ENCODE measurements at regions not wholly inside any gene's neighbourhood (a gene's known extent, or its start where the extent isn't known, plus 50 kb on each side); places are given as distances from the start of the nearest gene placed in this dataset.

GRCh38 chr5:8355981-8356380 is 487.0 kb downstream of the MTRR start:
- Histone ChIP-seq H3K4me1 (ENCODE audit: insufficient read depth, low read length) (no peaks in the 10 kb centered on the region), H3K27ac (ENCODE audit: low read depth, low read length) (no peak overlapping the region), H3K36me3 (ENCODE audit: insufficient read depth, low read length) (no peaks in the 10 kb centered on the region), H3K27me3 (ENCODE audit: insufficient read depth, low read length) (no peaks in the 10 kb centered on the region), H3K9ac (ENCODE audit: low read depth, low read length) (no peak overlapping the region), H3K9me3 (ENCODE audit: insufficient read depth, low read depth, low read length) (no peaks in the 10 kb centered on the region; the same call in 1 of the 2 replicates), H3K4me3 (ENCODE audit: low read length) (no peak overlapping the region)
- WGBS, result 69% methylated on average over 1 of the region's 1 CpG

- H3K9ac ChIP-seq (ENCODE audit: low read depth, low read length), result no peak overlapping the region
- 0% methylated on average over 1 of the region's 2 CpGs for WGBS
Observed at GRCh38 chr5:8360012-8360411, 491.1 kb downstream of the MTRR start.

GRCh38 chr5:8362495-8362894 is 493.5 kb downstream of the MTRR start:
- WGBS, result 88% methylated on average over 1 of the region's 1 CpG

More at GRCh38 chr5:8360012-8360411, 491.1 kb downstream of the MTRR start:
- H3K36me3 ChIP-seq (ENCODE audit: insufficient read depth, low read length), result no peaks in the 10 kb centered on the region
- no peak overlapping the region for H3K27ac ChIP-seq (ENCODE audit: low read depth, low read length)
- H3K4me1 ChIP-seq (ENCODE audit: insufficient read depth, low read length), result no peaks in the 10 kb centered on the region
- no peak overlapping the region for H3K4me3 ChIP-seq (ENCODE audit: low read length)
- no peaks in the 10 kb centered on the region for H3K27me3 ChIP-seq (ENCODE audit: insufficient read depth, low read length)
- H3K9me3 ChIP-seq (ENCODE audit: insufficient read depth, low read depth, low read length), result no peaks in the 10 kb centered on the region

GRCh38 chr5:8363138-8363537 is 494.2 kb downstream of the MTRR start:
- 93% methylated on average over 3 of the region's 3 CpGs for WGBS
- no peaks in the 10 kb centered on the region for H3K9me3 ChIP-seq (ENCODE audit: insufficient read depth, low read depth, low read length)
- H3K36me3 ChIP-seq (ENCODE audit: insufficient read depth, low read length), result no peaks in the 10 kb centered on the region
- no peaks in the 10 kb centered on the region for H3K27me3 ChIP-seq (ENCODE audit: insufficient read depth, low read length)
- no peaks in the 10 kb centered on the region for H3K4me1 ChIP-seq (ENCODE audit: insufficient read depth, low read length)
- no peak overlapping the region for H3K27ac ChIP-seq (ENCODE audit: low read depth, low read length)
- no peak overlapping the region for H3K9ac ChIP-seq (ENCODE audit: low read depth, low read length)
- H3K4me3 ChIP-seq (ENCODE audit: low read length), result no peak overlapping the region

More at GRCh38 chr5:8362495-8362894, 493.5 kb downstream of the MTRR start:
- Histone ChIP-seq H3K27ac (ENCODE audit: low read depth, low read length) (no peak overlapping the region), H3K4me1 (ENCODE audit: insufficient read depth, low read length) (no peaks in the 10 kb centered on the region), H3K27me3 (ENCODE audit: insufficient read depth, low read length) (no peaks in the 10 kb centered on the region), H3K9ac (ENCODE audit: low read depth, low read length) (no peak overlapping the region), H3K36me3 (ENCODE audit: insufficient read depth, low read length) (no peaks in the 10 kb centered on the region), H3K4me3 (ENCODE audit: low read length) (no peak overlapping the region), H3K9me3 (ENCODE audit: insufficient read depth, low read depth, low read length) (no peaks in the 10 kb centered on the region)

GRCh38 chr5:8366266-8366665 is 497.3 kb downstream of the MTRR start:
- Histone ChIP-seq H3K9me3 (ENCODE audit: insufficient read depth, low read depth, low read length) (no peaks in the 10 kb centered on the region), H3K27ac (ENCODE audit: low read depth, low read length) (no peak overlapping the region), H3K4me1 (ENCODE audit: insufficient read depth, low read length) (no peaks in the 10 kb centered on the region), H3K36me3 (ENCODE audit: insufficient read depth, low read length) (no peaks in the 10 kb centered on the region), H3K4me3 (ENCODE audit: low read length) (no peak overlapping the region), H3K9ac (ENCODE audit: low read depth, low read length) (no peak overlapping the region), H3K27me3 (ENCODE audit: insufficient read depth, low read length) (no peaks in the 10 kb centered on the region)
- 71% methylated on average over 5 of the region's 6 CpGs for WGBS

GRCh38 chr5:8376478-8376877 is 507.5 kb downstream of the MTRR start:
- no peaks in the 10 kb centered on the region for H3K27me3 ChIP-seq (ENCODE audit: insufficient read depth, low read length)
- no peaks in the 10 kb centered on the region for H3K4me1 ChIP-seq (ENCODE audit: insufficient read depth, low read length)
- H3K27ac ChIP-seq (ENCODE audit: low read depth, low read length), result no peak overlapping the region
- no peak overlapping the region for H3K4me3 ChIP-seq (ENCODE audit: low read length)
- H3K9me3 ChIP-seq (ENCODE audit: insufficient read depth, low read depth, low read length), result no peaks in the 10 kb centered on the region
- 50% methylated on average over 2 of the region's 2 CpGs for WGBS
- no peaks in the 10 kb centered on the region for H3K36me3 ChIP-seq (ENCODE audit: insufficient read depth, low read length)
- no peak overlapping the region for H3K9ac ChIP-seq (ENCODE audit: low read depth, low read length)

- Histone ChIP-seq H3K4me3 (ENCODE audit: low read length) (no peak overlapping the region), H3K36me3 (ENCODE audit: insufficient read depth, low read length) (no peaks in the 10 kb centered on the region), H3K9ac (ENCODE audit: low read depth, low read length) (no peak overlapping the region), H3K9me3 (ENCODE audit: insufficient read depth, low read depth, low read length) (no peaks in the 10 kb centered on the region), H3K27me3 (ENCODE audit: insufficient read depth, low read length) (no peaks in the 10 kb centered on the region), H3K4me1 (ENCODE audit: insufficient read depth, low read length) (no peaks in the 10 kb centered on the region), H3K27ac (ENCODE audit: low read depth, low read length) (no peak overlapping the region)
Observed at GRCh38 chr5:8381972-8382371, 513.0 kb downstream of the MTRR start.

GRCh38 chr5:8382456-8382855 is 513.5 kb downstream of the MTRR start:
- Histone ChIP-seq H3K4me3 (ENCODE audit: low read length) (no peak overlapping the region), H3K36me3 (ENCODE audit: insufficient read depth, low read length) (no peaks in the 10 kb centered on the region), H3K9me3 (ENCODE audit: insufficient read depth, low read depth, low read length) (no peaks in the 10 kb centered on the region), H3K27me3 (ENCODE audit: insufficient read depth, low read length) (no peaks in the 10 kb centered on the region), H3K4me1 (ENCODE audit: insufficient read depth, low read length) (no peaks in the 10 kb centered on the region), H3K9ac (ENCODE audit: low read depth, low read length) (no peak overlapping the region), H3K27ac (ENCODE audit: low read depth, low read length) (no peak overlapping the region)
- WGBS, result 94% methylated on average over 5 of the region's 5 CpGs

- Histone ChIP-seq H3K27ac (ENCODE audit: low read depth, low read length) (no peak overlapping the region), H3K9ac (ENCODE audit: low read depth, low read length) (no peak overlapping the region), H3K27me3 (ENCODE audit: insufficient read depth, low read length) (no peaks in the 10 kb centered on the region), H3K36me3 (ENCODE audit: insufficient read depth, low read length) (no peaks in the 10 kb centered on the region), H3K4me3 (ENCODE audit: low read length) (no peak overlapping the region), H3K9me3 (ENCODE audit: insufficient read depth, low read depth, low read length) (no peaks in the 10 kb centered on the region), H3K4me1 (ENCODE audit: insufficient read depth, low read length) (no peaks in the 10 kb centered on the region)
- WGBS, result no CpG with 5 or more reads among the region's 1 CpG
Observed at GRCh38 chr5:8383616-8384015, 514.7 kb downstream of the MTRR start.

GRCh38 chr5:8386719-8387288 is 517.9 kb downstream of the MTRR start:
- 81% methylated on average over 1 of the region's 2 CpGs for WGBS
- H3K4me1 ChIP-seq (ENCODE audit: insufficient read depth, low read length), result no peaks in the 10 kb centered on the region
- no peak overlapping the region for H3K27ac ChIP-seq (ENCODE audit: low read depth, low read length)
- no peaks in the 10 kb centered on the region for H3K36me3 ChIP-seq (ENCODE audit: insufficient read depth, low read length)
- no peaks in the 10 kb centered on the region for H3K27me3 ChIP-seq (ENCODE audit: insufficient read depth, low read length)
- no peak overlapping the region for H3K4me3 ChIP-seq (ENCODE audit: low read length)
- H3K9ac ChIP-seq (ENCODE audit: low read depth, low read length), result no peak overlapping the region
- no peaks in the 10 kb centered on the region for H3K9me3 ChIP-seq (ENCODE audit: insufficient read depth, low read depth, low read length)

- H3K4me1 ChIP-seq (ENCODE audit: insufficient read depth, low read length), result no peaks in the 10 kb centered on the region
Observed at GRCh38 chr5:8391911-8392310, 523.0 kb downstream of the MTRR start.

GRCh38 chr5:8393240-8393639 is 524.3 kb downstream of the MTRR start:
- Histone ChIP-seq H3K4me3 (ENCODE audit: low read length) (no peak overlapping the region), H3K9ac (ENCODE audit: low read depth, low read length) (no peak overlapping the region), H3K27ac (ENCODE audit: low read depth, low read length) (no peak overlapping the region), H3K9me3 (ENCODE audit: insufficient read depth, low read depth, low read length) (no peaks in the 10 kb centered on the region), H3K4me1 (ENCODE audit: insufficient read depth, low read length) (no peaks in the 10 kb centered on the region), H3K27me3 (ENCODE audit: insufficient read depth, low read length) (no peaks in the 10 kb centered on the region), H3K36me3 (ENCODE audit: insufficient read depth, low read length) (no peaks in the 10 kb centered on the region)
- 92% methylated on average over 2 of the region's 2 CpGs for WGBS

More at GRCh38 chr5:8391911-8392310, 523.0 kb downstream of the MTRR start:
- H3K9ac ChIP-seq (ENCODE audit: low read depth, low read length), result no peak overlapping the region
- H3K4me3 ChIP-seq (ENCODE audit: low read length), result no peak overlapping the region
- H3K27ac ChIP-seq (ENCODE audit: low read depth, low read length), result no peak overlapping the region
- no peaks in the 10 kb centered on the region for H3K36me3 ChIP-seq (ENCODE audit: insufficient read depth, low read length)
- H3K9me3 ChIP-seq (ENCODE audit: insufficient read depth, low read depth, low read length), result no peaks in the 10 kb centered on the region
- H3K27me3 ChIP-seq (ENCODE audit: insufficient read depth, low read length), result no peaks in the 10 kb centered on the region
- 88% methylated on average over 2 of the region's 2 CpGs for WGBS

All from HUES64 (cell line).